ENCODE measurements at regions not wholly inside any gene's neighbourhood (a gene's known extent, or its start where the extent isn't known, plus 50 kb on each side); places are given as distances from the start of the nearest gene placed in this dataset.
"Not testable (repeated sequence)": the region's sequence is repeated elsewhere in the genome, so short reads cannot be mapped to it uniquely, and the experiment has no call there.

- DNase-seq (ENCODE audit: low spot score): no peak
Observed at GRCh38 chr10:56104487-56104886, 256.6 kb downstream of the ZWINT start.

GRCh38 chr10:56096226-56096517 lies 264.9 kb downstream of the ZWINT start:
- DNase-seq (ENCODE audit: low spot score): no peak

- DNase-seq (ENCODE audit: low spot score): no peak
Observed at GRCh38 chr10:56095506-56096225, 265.4 kb downstream of the ZWINT start.

- not testable (repeated sequence) for DNase-seq (ENCODE audit: low spot score)
Observed at GRCh38 chr10:56093645-56094044, 267.4 kb downstream of the ZWINT start.

- no peak for DNase-seq (ENCODE audit: low spot score)
Observed at GRCh38 chr10:56091872-56092271, 269.2 kb downstream of the ZWINT start.

GRCh38 chr10:56090914-56091540 lies 270.0 kb downstream of the ZWINT start:
- DNase-seq (ENCODE audit: low spot score): no peak

GRCh38 chr10:56085406-56086122 lies 275.5 kb downstream of the ZWINT start:
- no peak for DNase-seq (ENCODE audit: low spot score)

- DNase-seq (ENCODE audit: low spot score): no peak
Observed at GRCh38 chr10:56082169-56082568, 278.9 kb downstream of the ZWINT start.

GRCh38 chr10:56068473-56069263 lies 292.4 kb downstream of the ZWINT start:
- DNase-seq (ENCODE audit: low spot score): no peak

- DNase-seq (ENCODE audit: low spot score): no peak
Observed at GRCh38 chr10:56068040-56068439, 293.0 kb downstream of the ZWINT start.

- DNase-seq (ENCODE audit: low spot score): no peak
Observed at GRCh38 chr10:56063642-56064041, 297.4 kb downstream of the ZWINT start.

GRCh38 chr10:56057860-56058259 lies 303.2 kb downstream of the ZWINT start:
- DNase-seq (ENCODE audit: low spot score): no peak

GRCh38 chr10:56035489-56035888 lies 325.6 kb downstream of the ZWINT start:
- DNase-seq (ENCODE audit: low spot score): no peak

- DNase-seq (ENCODE audit: low spot score): no peak
Observed at GRCh38 chr10:56028298-56029132, 332.5 kb downstream of the ZWINT start.

- no peak for DNase-seq (ENCODE audit: low spot score)
Observed at GRCh38 chr10:56012101-56012500, 349.0 kb downstream of the ZWINT start.

- no peak for DNase-seq (ENCODE audit: low spot score)
Observed at GRCh38 chr10:56003555-56003954, 357.5 kb downstream of the ZWINT start.

- DNase-seq (ENCODE audit: low spot score): no peak
Observed at GRCh38 chr10:55989188-55989587, 371.9 kb downstream of the ZWINT start.

- no peak for DNase-seq (ENCODE audit: low spot score)
Observed at GRCh38 chr10:55979203-55979602, 381.9 kb downstream of the ZWINT start.

- no peak for DNase-seq (ENCODE audit: low spot score)
Observed at GRCh38 chr10:55966101-55966500, 395.0 kb downstream of the ZWINT start.

- no peak for DNase-seq (ENCODE audit: low spot score)
Observed at GRCh38 chr10:55943403-55943802, 417.7 kb downstream of the ZWINT start.

GRCh38 chr10:55929291-55929690 lies 431.8 kb downstream of the ZWINT start:
- no peak for DNase-seq (ENCODE audit: low spot score)

Measured in cerebellar cortex (tissue), 1 donor.